ENCODE measurements at regions not wholly inside any gene's neighbourhood (a gene's known extent, or its start where the extent isn't known, plus 50 kb on each side); places are given as distances from the start of the nearest gene placed in this dataset.

GRCh38 chr2:150699218-150699617 is 211.8 kb upstream of the RND3 start:
- intact Hi-C loops (cut with DNase I), result no loop called here
- no peak for DNase-seq
- Histone ChIP-seq H3K36me3 (no peaks in the 10 kb centered on the region), H3K27me3 (no peaks in the 10 kb centered on the region), H3K4me3 (no peak overlapping the region), H3K9me3 (no peaks in the 10 kb centered on the region), H3K4me1 (peaks cover 0 to 5% (median 0%) of the 10 kb centered on the region in 3 donors), H3K27ac (peak overlapping the region in 2 of 4 donors; percentile 16 to 50)
- WGBS, 2 donors, result 67 to 75% methylated on average over 1 of the region's 1 CpG
- no peak for TF ChIP-seq POLR2A (IDR thresholded peaks at IDR 0.05)

- H3K9me3 ChIP-seq, result no peaks in the 10 kb centered on the region
- H3K27me3 ChIP-seq, result no peaks in the 10 kb centered on the region
- 38 to 40% methylated on average over 2 of the region's 2 CpGs for WGBS, 2 donors
- no peak overlapping the region for H3K4me3 ChIP-seq
- intact Hi-C loops (cut with DNase I), result no loop called here
- no peak for DNase-seq
- H3K36me3 ChIP-seq, result no peaks in the 10 kb centered on the region
- TF ChIP-seq CTCF (IDR thresholded peaks at IDR 0.05) (no peak), POLR2A (IDR thresholded peaks at IDR 0.05) (no peak)
- H3K27ac ChIP-seq, result peak overlapping the region in 2 of 4 donors; percentile 26 to 50
- H3K4me1 ChIP-seq, result peaks cover 0 to 5% (median 0%) of the 10 kb centered on the region in 3 donors
Measured at GRCh38 chr2:150698016-150698661, 210.7 kb upstream of the RND3 start.

DNA sequence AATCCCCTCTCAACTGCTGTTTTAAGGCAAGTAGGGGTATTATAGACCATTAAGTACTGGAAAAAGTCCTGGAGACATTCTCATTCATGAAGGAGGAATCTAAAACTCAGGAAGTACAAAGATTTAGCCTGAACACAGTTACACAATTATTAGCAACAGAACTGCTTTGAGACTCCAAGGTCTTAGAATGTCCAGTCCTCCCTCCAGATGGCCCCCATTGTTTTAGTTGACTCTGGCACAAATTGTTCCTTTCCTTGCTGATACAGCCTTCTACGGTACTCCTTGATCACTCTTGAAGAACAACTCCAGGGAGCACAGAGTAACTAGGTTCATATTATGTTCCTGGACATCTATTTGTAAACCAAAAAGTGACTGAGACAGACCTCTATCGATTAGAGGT is 210.1 kb upstream of the RND3 start:
- H3K9me3 ChIP-seq, result no peaks in the 10 kb centered on the region
- no peak for DNase-seq
- H3K27ac ChIP-seq, result peak overlapping the region in 2 of 4 donors; percentile 26 to 50
- WGBS, 2 donors, result 68 to 73% methylated on average over 2 of the region's 2 CpGs
- H3K4me3 ChIP-seq, result no peak overlapping the region
- no peaks in the 10 kb centered on the region for H3K27me3 ChIP-seq
- H3K4me1 ChIP-seq, result peaks cover 0 to 5% (median 0%) of the 10 kb centered on the region in 3 donors
- intact Hi-C loops (cut with DNase I), result no loop called here
- H3K36me3 ChIP-seq, result no peaks in the 10 kb centered on the region
- no peak for TF ChIP-seq POLR2A (IDR thresholded peaks at IDR 0.05)
- TF ChIP-seq CTCF (IDR thresholded peaks at IDR 0.05), result no peak

DNA sequence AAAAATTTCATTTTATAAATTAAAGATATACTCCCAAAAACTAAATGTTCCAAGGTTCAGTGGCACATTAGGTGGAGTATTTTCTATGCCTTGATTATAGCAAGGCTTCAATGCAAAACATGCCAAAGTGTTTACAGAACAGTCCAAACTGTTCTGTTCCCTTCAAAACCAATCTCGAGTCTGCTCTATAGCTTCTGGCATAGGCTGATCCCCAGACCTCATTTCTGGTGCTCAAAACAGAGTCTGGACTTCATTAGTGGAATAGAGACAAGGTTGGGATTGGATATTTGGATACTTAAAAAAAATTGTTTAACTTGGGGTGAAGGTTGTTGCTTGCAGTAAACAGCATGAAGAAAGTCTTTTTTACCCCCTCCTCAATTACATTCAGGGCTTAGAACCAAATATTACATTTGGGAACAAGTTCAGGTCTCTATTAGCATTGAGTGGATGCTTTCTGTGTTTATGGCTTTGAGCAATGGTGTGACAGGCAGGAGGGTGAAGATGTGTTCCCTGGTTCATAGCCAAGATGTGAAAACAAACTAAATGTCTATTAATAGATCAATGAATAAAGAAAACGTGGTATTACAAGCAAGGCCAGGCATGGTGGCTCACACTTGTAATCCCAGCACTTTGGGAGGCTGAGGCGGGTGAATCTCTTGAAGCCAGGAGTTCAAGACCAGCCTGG is 208.1 kb upstream of the RND3 start:
- H3K27me3 ChIP-seq, result no peaks in the 10 kb centered on the region
- H3K9me3 ChIP-seq, result no peaks in the 10 kb centered on the region
- H3K27ac ChIP-seq, result no peak overlapping the region
- no peak for DNase-seq
- peaks cover 0 to 5% (median 0%) of the 10 kb centered on the region in 3 donors for H3K4me1 ChIP-seq
- H3K36me3 ChIP-seq, result no peaks in the 10 kb centered on the region
- no peak overlapping the region for H3K4me3 ChIP-seq
- TF ChIP-seq POLR2A (IDR thresholded peaks at IDR 0.05) (no peak), CTCF (IDR thresholded peaks at IDR 0.05) (no peak)
- WGBS, 2 donors, result 57 to 63% methylated on average over 3 of the region's 3 CpGs
- intact Hi-C loops (cut with DNase I), result no loop called here

- intact Hi-C loops (cut with DNase I), result no loop called here
- no peak overlapping the region for H3K27ac ChIP-seq
- H3K4me3 ChIP-seq, result no peak overlapping the region
- H3K27me3 ChIP-seq, result no peaks in the 10 kb centered on the region
- no peaks in the 10 kb centered on the region for H3K36me3 ChIP-seq
- WGBS, 2 donors, result 40 to 78% methylated on average over 1 to 2 of the region's 2 CpGs
- TF ChIP-seq POLR2A (IDR thresholded peaks at IDR 0.05), result no peak
- TF ChIP-seq CTCF (IDR thresholded peaks at IDR 0.05), result no peak
- DNase-seq, result no peak
- H3K9me3 ChIP-seq, result no peaks in the 10 kb centered on the region
- peaks cover 0 to 5% (median 0%) of the 10 kb centered on the region in 3 donors for H3K4me1 ChIP-seq
Measured at GRCh38 chr2:150693556-150693955, 206.1 kb upstream of the RND3 start.

Measured in esophagus squamous epithelium (tissue), 5 donors.